Ascending aorta (tissue), 2 donors: ENCODE measurements at regions not wholly inside any gene's neighbourhood (a gene's known extent, or its start where the extent isn't known, plus 50 kb on each side); places are given as distances from the start of the nearest gene placed in this dataset.
"Not testable (repeated sequence)": the region's sequence is repeated elsewhere in the genome, so short reads cannot be mapped to it uniquely, and the experiment has no call there.

Source experiments
- DNase-seq, 2 donors: peaks; one replicate each; pipeline ENCODE4 v3.0.0-alpha.2; 2019; ENCODE audit warnings: low spot score in 2 of 2
- H3K27ac ChIP-seq, 2 donors: fragments of 200-600 bp; sonication (generic); one replicate each; pipeline ENCODE4 v1.5.1; 2016 to 2017; ENCODE audit warnings: mild to moderate bottlenecking in 1 of 2
- H3K27me3 ChIP-seq: fragments of 200-600 bp; sonication (generic); one replicate; pipeline ENCODE4 v1.5.1; 2017
- H3K36me3 ChIP-seq, 2 donors: fragments of 200-600 bp; sonication (generic); one replicate each; pipeline ENCODE4 v1.5.1; 2016
- H3K4me1 ChIP-seq, 2 donors: fragments of 200-600 bp; sonication (generic); one replicate each; pipeline ENCODE4 v1.5.1; 2016 to 2017; ENCODE audit warnings: mild to moderate bottlenecking in 1 of 2
- H3K4me3 ChIP-seq, 2 donors: fragments of 200-600 bp; sonication (generic); one replicate each; pipeline ENCODE4 v1.5.1; 2016 to 2017; ENCODE audit warnings: mild to moderate bottlenecking in 1 of 2
- H3K9me3 ChIP-seq, 2 donors: fragments of 200-600 bp; sonication (generic); one replicate each; pipeline ENCODE4 v1.5.1; 2016
- CTCF ChIP-seq, 3 experiments: fragments of 200-600 bp in 2 of 3; fragments of 450-650 bp in 1 of 3; sonication (generic) in 2 of 3; IDR thresholded peaks; one replicate each; pipeline ENCODE4 v1.5.1; 2016 to 2019; ENCODE audit warnings: antibody characterized with exemption in 3 of 3, mild to moderate bottlenecking in 1 of 3, moderate library complexity in 1 of 3
- intact Hi-C: fragments of 100-400 bp; cut with DNase I; formaldehyde crosslinking; loops from one replicate; pipeline ENCODE4 v1.15.1; 2023

- H3K9me3 ChIP-seq, intact Hi-C loops, H3K4me3 ChIP-seq, H3K27ac ChIP-seq, DNase-seq, H3K27me3 ChIP-seq, H3K36me3 ChIP-seq, H3K4me1 ChIP-seq: not testable (repeated sequence)
Measured at GRCh38 chr2:90105142-90105541, 1413.7 kb downstream of the RPIA start.

- H3K4me3 ChIP-seq, DNase-seq, H3K27ac ChIP-seq, H3K9me3 ChIP-seq, H3K36me3 ChIP-seq, intact Hi-C loops, H3K4me1 ChIP-seq, H3K27me3 ChIP-seq: not testable (repeated sequence)
Measured at GRCh38 chr2:90123409-90123808, 1431.9 kb downstream of the RPIA start.

DNA sequence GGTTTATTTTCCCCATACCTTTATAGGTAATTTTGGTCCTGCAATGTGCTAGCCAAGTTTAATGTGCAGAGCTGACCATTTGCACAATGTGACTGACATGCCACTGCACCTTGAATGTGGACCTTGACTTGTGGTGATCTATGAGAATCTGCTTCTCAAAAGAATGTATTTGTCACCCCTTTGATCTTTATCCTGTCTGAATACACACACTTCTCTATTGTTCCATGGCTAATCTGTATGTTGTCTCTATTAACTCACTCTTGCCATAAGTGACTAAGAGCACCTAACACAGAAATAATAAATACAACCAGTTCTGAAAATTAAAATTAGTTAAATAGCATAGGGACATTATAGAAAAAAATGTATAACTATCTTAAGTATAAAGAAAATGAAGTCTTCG lies 1447.6 kb downstream of the RPIA start:
- H3K27me3 ChIP-seq, H3K9me3 ChIP-seq, DNase-seq, H3K27ac ChIP-seq, intact Hi-C loops, H3K4me1 ChIP-seq, H3K36me3 ChIP-seq, H3K4me3 ChIP-seq: not testable (repeated sequence)

GRCh38 chr2:90141558-90141957 lies 1450.1 kb downstream of the RPIA start:
- H3K9me3 ChIP-seq, H3K27ac ChIP-seq, H3K4me1 ChIP-seq, DNase-seq, H3K36me3 ChIP-seq, intact Hi-C loops, H3K4me3 ChIP-seq, H3K27me3 ChIP-seq: not testable (repeated sequence)

DNA sequence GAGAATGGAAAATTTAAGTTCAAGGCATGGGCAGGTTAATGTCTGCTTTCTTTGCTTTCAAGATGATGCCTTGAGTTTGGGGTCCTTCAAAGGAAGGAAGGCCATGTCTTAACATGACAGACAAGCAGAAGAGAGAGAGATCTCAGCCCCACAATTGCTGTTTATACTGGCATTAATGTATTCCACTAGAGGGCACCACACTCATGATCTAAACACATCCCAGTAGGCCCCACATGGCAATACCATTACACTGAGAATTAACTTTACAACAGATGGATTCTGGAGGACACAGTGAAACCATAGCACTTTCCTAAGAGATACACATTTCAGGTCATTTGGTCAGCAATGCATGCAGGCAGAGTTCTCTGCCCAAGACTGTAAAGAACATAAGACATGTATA lies 1460.3 kb downstream of the RPIA start:
- H3K36me3 ChIP-seq, DNase-seq, intact Hi-C loops, H3K27ac ChIP-seq, H3K4me1 ChIP-seq, H3K4me3 ChIP-seq, H3K9me3 ChIP-seq, H3K27me3 ChIP-seq: not testable (repeated sequence)

DNA sequence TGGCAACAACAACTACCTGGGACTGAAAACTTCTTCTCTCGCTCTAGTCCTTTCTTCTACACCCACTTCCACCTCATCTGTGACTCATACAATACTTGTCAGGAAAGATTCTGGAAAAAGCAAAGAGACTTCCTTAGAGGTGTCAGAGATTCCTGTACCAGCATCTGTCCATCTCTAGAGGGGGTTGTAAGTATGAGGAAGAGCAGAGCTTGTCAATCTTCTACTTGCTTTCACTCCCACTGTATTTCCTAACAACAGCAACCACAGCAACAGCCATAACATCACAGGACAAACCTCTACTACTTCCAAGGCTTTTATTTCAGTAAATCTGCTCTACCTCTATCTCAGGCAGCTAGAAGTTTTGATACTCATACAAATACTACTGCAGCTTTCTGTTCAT lies 1479.5 kb downstream of the RPIA start:
- intact Hi-C loops, H3K4me1 ChIP-seq, H3K4me3 ChIP-seq, H3K27me3 ChIP-seq, H3K27ac ChIP-seq, H3K36me3 ChIP-seq, H3K9me3 ChIP-seq, DNase-seq: not testable (repeated sequence)

- intact Hi-C loops, H3K4me1 ChIP-seq, H3K9me3 ChIP-seq, DNase-seq, H3K27ac ChIP-seq, H3K36me3 ChIP-seq, H3K27me3 ChIP-seq, H3K4me3 ChIP-seq: not testable (repeated sequence)
Measured at GRCh38 chr2:90173081-90173480, 1481.6 kb downstream of the RPIA start.

DNA sequence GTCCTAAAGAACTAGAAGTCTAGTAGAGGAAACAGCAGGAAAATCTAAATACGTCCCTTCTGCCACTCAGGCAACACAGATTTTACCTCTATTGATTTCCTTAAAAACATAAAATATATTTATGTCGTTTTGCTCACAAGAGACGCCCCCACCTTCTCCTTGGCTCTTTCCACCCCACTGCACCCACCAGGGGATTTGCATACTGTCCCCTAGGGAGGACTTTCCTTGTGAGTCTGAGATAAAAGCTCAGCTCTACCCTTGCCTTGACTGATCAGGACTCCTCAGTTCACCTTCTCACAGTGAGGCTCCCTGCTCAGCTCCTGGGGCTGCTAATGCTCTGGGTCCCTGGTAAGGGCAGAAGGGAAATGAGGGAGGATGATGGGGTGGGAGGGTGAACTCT lies 1488.1 kb downstream of the RPIA start:
- intact Hi-C loops, H3K4me1 ChIP-seq, H3K9me3 ChIP-seq, H3K4me3 ChIP-seq, DNase-seq, H3K27me3 ChIP-seq, H3K36me3 ChIP-seq, H3K27ac ChIP-seq: not testable (repeated sequence)

- no peak for DNase-seq
- Histone ChIP-seq H3K4me3 (no peak overlapping the region), H3K27ac (no peak overlapping the region), H3K27me3 (no peaks in the 10 kb centered on the region), H3K36me3 (no peaks in the 10 kb centered on the region), H3K9me3 (no peaks in the 10 kb centered on the region), H3K4me1 (no peaks in the 10 kb centered on the region)
- TF ChIP-seq CTCF (IDR thresholded peaks at IDR 0.05) = no peak
- intact Hi-C loops = no loop called here
Measured at GRCh38 chr2:90207454-90208058, 1516.1 kb downstream of the RPIA start.

GRCh38 chr2:90209009-90209408 lies 1517.5 kb downstream of the RPIA start:
- intact Hi-C loops = no loop called here
- DNase-seq = no peak
- Histone ChIP-seq H3K9me3 (no peaks in the 10 kb centered on the region), H3K36me3 (no peaks in the 10 kb centered on the region), H3K4me1 (no peaks in the 10 kb centered on the region), H3K4me3 (no peak overlapping the region), H3K27me3 (no peaks in the 10 kb centered on the region), H3K27ac (no peak overlapping the region)
- TF ChIP-seq CTCF (IDR thresholded peaks at IDR 0.05) = no peak
